ENCODE measurements at regions not wholly inside any gene's neighbourhood (a gene's known extent, or its start where the extent isn't known, plus 50 kb on each side); places are given as distances from the start of the nearest gene placed in this dataset.

DNA sequence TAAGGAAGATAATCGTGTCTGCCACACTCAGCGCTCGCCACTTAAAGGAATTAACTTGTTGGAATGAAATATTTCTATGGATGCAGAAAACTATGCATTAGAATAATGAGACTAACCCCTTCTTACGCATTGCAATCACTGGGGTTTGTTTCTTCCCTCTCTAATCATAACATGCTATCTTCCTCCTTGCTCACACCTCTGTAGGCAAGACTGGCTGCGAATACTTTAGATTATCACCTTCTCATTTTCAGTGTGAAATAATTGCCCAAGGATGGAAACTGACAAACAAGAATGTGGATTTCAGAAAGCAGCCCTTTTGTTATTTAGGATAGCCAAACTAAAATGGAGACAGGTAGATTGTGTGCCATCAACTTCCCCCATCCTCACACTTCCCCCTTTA lies 349.4 kb downstream of the MID1IP1 start:
- no peak for DNase-seq
- H3K27me3 ChIP-seq (ENCODE audit: control insufficient read depth, insufficient read depth, low read length), result no peaks in the 10 kb centered on the region

DNA sequence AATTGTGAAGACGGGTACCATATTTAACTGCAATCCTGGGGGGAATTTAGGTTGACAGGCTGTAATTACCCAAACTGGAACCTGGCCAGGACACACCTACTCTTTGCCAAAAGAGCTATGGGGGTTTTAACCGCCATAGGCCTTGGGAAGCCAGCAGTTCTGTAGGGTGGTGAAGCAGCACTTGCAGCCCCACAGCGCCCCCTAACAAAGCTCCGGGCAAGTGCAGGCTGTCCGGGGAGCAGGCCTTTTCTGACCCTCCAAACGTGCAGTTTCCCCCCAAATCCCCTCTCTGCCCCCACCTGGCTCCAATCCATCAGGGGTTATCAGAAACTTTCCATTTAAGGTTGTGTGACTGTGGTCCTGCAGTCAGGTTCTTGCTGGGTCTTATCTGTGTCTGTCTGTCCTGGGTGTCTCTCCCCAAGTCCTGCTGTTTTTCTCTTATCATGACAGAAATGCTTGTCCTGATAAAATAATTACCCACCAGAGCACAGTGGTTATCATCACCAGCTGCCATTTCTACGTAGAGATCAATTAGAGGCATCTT lies 350.9 kb downstream of the MID1IP1 start:
- no peaks in the 10 kb centered on the region for H3K9me3 Mint-ChIP-seq
- no peak overlapping the region for H3K27ac Mint-ChIP-seq
- TF ChIP-seq, protein P1, sequence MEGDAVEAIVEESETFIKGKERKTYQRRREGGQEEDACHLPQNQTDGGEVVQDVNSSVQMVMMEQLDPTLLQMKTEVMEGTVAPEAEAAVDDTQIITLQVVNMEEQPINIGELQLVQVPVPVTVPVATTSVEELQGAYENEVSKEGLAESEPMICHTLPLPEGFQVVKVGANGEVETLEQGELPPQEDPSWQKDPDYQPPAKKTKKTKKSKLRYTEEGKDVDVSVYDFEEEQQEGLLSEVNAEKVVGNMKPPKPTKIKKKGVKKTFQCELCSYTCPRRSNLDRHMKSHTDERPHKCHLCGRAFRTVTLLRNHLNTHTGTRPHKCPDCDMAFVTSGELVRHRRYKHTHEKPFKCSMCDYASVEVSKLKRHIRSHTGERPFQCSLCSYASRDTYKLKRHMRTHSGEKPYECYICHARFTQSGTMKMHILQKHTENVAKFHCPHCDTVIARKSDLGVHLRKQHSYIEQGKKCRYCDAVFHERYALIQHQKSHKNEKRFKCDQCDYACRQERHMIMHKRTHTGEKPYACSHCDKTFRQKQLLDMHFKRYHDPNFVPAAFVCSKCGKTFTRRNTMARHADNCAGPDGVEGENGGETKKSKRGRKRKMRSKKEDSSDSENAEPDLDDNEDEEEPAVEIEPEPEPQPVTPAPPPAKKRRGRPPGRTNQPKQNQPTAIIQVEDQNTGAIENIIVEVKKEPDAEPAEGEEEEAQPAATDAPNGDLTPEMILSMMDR (IDR thresholded peaks at IDR 0.05), result no peak
- Histone ChIP-seq H3K4me1 (ENCODE audit: control insufficient read depth, insufficient read depth, low read length) (no peaks in the 10 kb centered on the region), H3K27ac (ENCODE audit: low read length) (no peak overlapping the region), H3K27me3 (ENCODE audit: control insufficient read depth, insufficient read depth, low read length) (no peaks in the 10 kb centered on the region), H3K9me3 (ENCODE audit: control insufficient read depth, insufficient read depth, low read length) (no peaks in the 10 kb centered on the region), H3K36me3 (ENCODE audit: control insufficient read depth, insufficient read depth, low read length) (no peaks in the 10 kb centered on the region), H3K4me3 (ENCODE audit: low read length) (no peak overlapping the region)
- intact Hi-C loops (cut with micrococcal nuclease), result no loop called here
- peaks cover 3 to 20% of the 10 kb centered on the region in 2 donors for H3K27me3 Mint-ChIP-seq (ENCODE audit: low read depth in 2 of 2)
- no peaks in the 10 kb centered on the region for H3K4me1 Mint-ChIP-seq
- WGBS (ENCODE audit: insufficient coverage), result 88% methylated on average over 2 of the region's 7 CpGs
- peak in 1 of 2 donors; percentile 44 for DNase-seq
- H3K36me3 Mint-ChIP-seq, result no peaks in the 10 kb centered on the region
- no peak overlapping the region for H3K4me3 Mint-ChIP-seq
- ATAC-seq, result peak in 1 of 3 donors; percentile 53

More for the DNA sequence above, 349.4 kb downstream of the MID1IP1 start:
- Mint-ChIP-seq H3K4me1 (no peaks in the 10 kb centered on the region), H3K27me3 (ENCODE audit: low read depth in 2 of 2) (peaks cover 8 to 26% of the 10 kb centered on the region in 2 donors), H3K36me3 (no peaks in the 10 kb centered on the region), H3K27ac (no peak overlapping the region), H3K4me3 (no peak overlapping the region), H3K9me3 (no peaks in the 10 kb centered on the region)
- TF ChIP-seq, protein P1 (IDR thresholded peaks at IDR 0.05), result no peak
- intact Hi-C loops (cut with micrococcal nuclease), result no loop called here
- ATAC-seq, result no peak
- no peak overlapping the region for H3K4me3 ChIP-seq (ENCODE audit: low read length)
- no peaks in the 10 kb centered on the region for H3K4me1 ChIP-seq (ENCODE audit: control insufficient read depth, insufficient read depth, low read length)
- no peak overlapping the region for H3K27ac ChIP-seq (ENCODE audit: low read length)
- H3K9me3 ChIP-seq (ENCODE audit: control insufficient read depth, insufficient read depth, low read length), result no peaks in the 10 kb centered on the region
- no peaks in the 10 kb centered on the region for H3K36me3 ChIP-seq (ENCODE audit: control insufficient read depth, insufficient read depth, low read length)
- 100% methylated on average over 1 of the region's 5 CpGs for WGBS (ENCODE audit: insufficient coverage)

DNA sequence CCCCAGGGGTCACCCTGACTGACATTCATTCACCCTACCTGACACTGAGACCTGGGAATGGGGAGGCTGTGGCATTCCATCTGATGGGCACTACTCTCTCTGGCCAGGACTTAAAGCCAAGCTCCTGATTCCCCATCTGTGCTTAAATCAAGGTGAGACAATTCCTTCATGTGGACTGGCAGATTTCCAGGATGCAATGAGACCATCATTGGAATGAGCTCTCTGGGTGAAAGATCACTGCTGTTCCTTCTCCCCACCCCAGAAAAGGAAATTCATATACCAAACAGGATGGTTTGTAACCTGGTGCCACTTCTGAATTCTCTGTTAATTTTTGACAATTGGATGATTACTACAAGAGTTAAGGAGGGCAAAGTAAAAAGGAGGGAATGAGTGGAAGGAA lies 354.8 kb downstream of the MID1IP1 start:
- H3K27ac Mint-ChIP-seq, result no peak overlapping the region
- no peaks in the 10 kb centered on the region for H3K4me1 Mint-ChIP-seq
- ATAC-seq, result no peak
- Histone ChIP-seq H3K36me3 (ENCODE audit: control insufficient read depth, insufficient read depth, low read length) (no peaks in the 10 kb centered on the region), H3K9me3 (ENCODE audit: control insufficient read depth, insufficient read depth, low read length) (no peaks in the 10 kb centered on the region), H3K27me3 (ENCODE audit: control insufficient read depth, insufficient read depth, low read length) (no peaks in the 10 kb centered on the region), H3K4me3 (ENCODE audit: low read length) (no peak overlapping the region), H3K27ac (ENCODE audit: low read length) (no peak overlapping the region), H3K4me1 (ENCODE audit: control insufficient read depth, insufficient read depth, low read length) (no peaks in the 10 kb centered on the region)
- H3K27me3 Mint-ChIP-seq (ENCODE audit: low read depth in 2 of 2), result peaks cover 11 to 34% of the 10 kb centered on the region in 2 donors
- no peak for DNase-seq
- TF ChIP-seq, protein P1 (IDR thresholded peaks at IDR 0.05), result no peak
- H3K36me3 Mint-ChIP-seq, result no peaks in the 10 kb centered on the region
- H3K4me3 Mint-ChIP-seq, result no peak overlapping the region
- intact Hi-C loops (cut with micrococcal nuclease), result no loop called here
- H3K9me3 Mint-ChIP-seq, result no peaks in the 10 kb centered on the region

DNA sequence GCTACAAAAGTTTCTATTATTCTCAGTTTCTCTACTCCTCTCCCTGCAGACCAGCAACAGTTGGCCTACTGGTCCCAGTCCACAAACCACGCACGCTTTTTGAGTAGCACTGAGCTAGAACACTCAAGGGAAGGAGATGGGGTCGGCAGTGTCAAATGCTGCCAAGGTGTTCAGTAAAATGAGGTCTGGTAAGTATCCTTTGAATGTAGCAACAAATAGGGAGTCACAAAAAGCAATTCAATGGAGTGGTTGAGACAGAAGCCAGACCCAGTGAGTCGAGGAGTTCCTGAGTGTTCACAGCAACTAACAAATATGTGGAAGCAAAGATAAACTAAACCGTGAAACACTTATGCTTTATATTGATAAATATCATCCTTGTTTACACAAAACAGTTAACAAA lies 355.7 kb downstream of the MID1IP1 start:
- intact Hi-C loops (cut with micrococcal nuclease), result no loop called here
- Mint-ChIP-seq H3K36me3 (no peaks in the 10 kb centered on the region), H3K4me3 (no peak overlapping the region), H3K9me3 (no peaks in the 10 kb centered on the region), H3K27me3 (ENCODE audit: low read depth in 2 of 2) (peaks cover 16 to 36% of the 10 kb centered on the region in 2 donors), H3K4me1 (peaks cover 0 to 3% of the 10 kb centered on the region in 2 donors), H3K27ac (no peak overlapping the region)
- Histone ChIP-seq H3K9me3 (ENCODE audit: control insufficient read depth, insufficient read depth, low read length) (no peaks in the 10 kb centered on the region), H3K36me3 (ENCODE audit: control insufficient read depth, insufficient read depth, low read length) (no peaks in the 10 kb centered on the region), H3K4me1 (ENCODE audit: control insufficient read depth, insufficient read depth, low read length) (no peaks in the 10 kb centered on the region), H3K27ac (ENCODE audit: low read length) (no peak overlapping the region), H3K27me3 (ENCODE audit: control insufficient read depth, insufficient read depth, low read length) (no peaks in the 10 kb centered on the region), H3K4me3 (ENCODE audit: low read length) (no peak overlapping the region)
- ATAC-seq (no peak), DNase-seq (no peak)
- 60% methylated on average over 3 of the region's 5 CpGs for WGBS (ENCODE audit: insufficient coverage)
- TF ChIP-seq, protein P1 (IDR thresholded peaks at IDR 0.05), result no peak

All from natural killer cell (primary cell).